K562 (cell line): ENCODE measurements at regions not wholly inside any gene's neighbourhood (a gene's known extent, or its start where the extent isn't known, plus 50 kb on each side); places are given as distances from the start of the nearest gene placed in this dataset.

Experiments used
- ATAC-seq: fragments of 200-7000 bp; cut with Tn5 transposase; 3 replicates; pipeline ENCODE4 v1.9.1; 2020; ENCODE audit warnings: moderate library complexity
- BruUV-seq: library from RNA; stranded (reverse); fragments of 400-500 nt; replicated peaks from 2 replicates; lab custom pipeline; 2021; lab: Mats Ljungman, UMichigan
- CTCF ChIA-PET: fragments of 300-600 bp; formaldehyde crosslinking; extraction: SDS; loops from one replicate; lab custom pipeline; 2021; ENCODE audit warnings: low intra/inter-chr PET ratio; lab: Yijun Ruan, JAX
- POLR2A ChIA-PET: fragments of 300-600, 350-650 bp; sonication (Branson Sonifier 250); formaldehyde crosslinking; extraction: SDS; loops from one replicate; lab custom pipeline; 2021; ENCODE audit warnings: antibody characterized with exemption, inconsistent platforms; lab: Yijun Ruan, JAX
- DNase-seq, 4 experiments: peaks; one replicate each; pipeline versions ENCODE4 v3.0.0 to v3.0.0-alpha.2; 2011 to 2018; ENCODE audit warnings: low spot score in 3 of 4, mixed read lengths in 3 of 4; ENCODE audit errors: extremely low read depth in 1 of 4
- FAIRE-seq: peaks from 2 replicates; lab custom pipeline; 2011; peaks lifted over from hg19 to GRCh38; lab: Jason Lieb, UNC
- H2AFZ ChIP-seq: 2 replicates; pipeline ENCODE4 v1.6.0; 2011; ENCODE audit warnings: low read depth, low read length, control low read depth, inconsistent platforms
- H3K27ac ChIP-seq: fragments of 200-600 bp; 3 replicates; pipeline ENCODE4 v1.8.0; 2011; ENCODE audit warnings: low read depth, mild to moderate bottlenecking, control low read depth, inconsistent platforms, low read length, moderate library complexity, mixed read lengths; ENCODE audit errors: extremely low read depth
- H3K27me3 ChIP-seq, 2 experiments: fragments of 300-600 bp in 1 of 2; 2 replicates in 1 of 2; 3 replicates in 1 of 2; pipeline versions ENCODE4 v1.6.0 to v1.8.0; 2011; ENCODE audit warnings: inconsistent platforms in 2 of 2, low read length in 2 of 2, mild to moderate bottlenecking in 1 of 2, mixed read lengths in 1 of 2, moderate library complexity in 1 of 2; ENCODE audit not compliant: control insufficient read depth in 2 of 2, insufficient read depth in 2 of 2
- H3K36me3 ChIP-seq: fragments of 300-600 bp; 3 replicates; pipeline ENCODE4 v1.8.0; 2011; ENCODE audit warnings: mild to moderate bottlenecking, low read length, inconsistent platforms; ENCODE audit not compliant: control insufficient read depth, insufficient read depth
- H3K4me1 ChIP-seq, 2 experiments: fragments of 200-600 bp in 1 of 2; replicated peaks in 1 of 2; 2 replicates in 1 of 2; 3 replicates in 1 of 2; pipeline versions ENCODE4 v1.5.1 to v1.8.0; 2011; ENCODE audit warnings: inconsistent platforms in 2 of 2, low read length in 2 of 2, mild to moderate bottlenecking in 1 of 2, mixed read lengths in 1 of 2, moderate library complexity in 1 of 2; ENCODE audit not compliant: control insufficient read depth in 2 of 2, insufficient read depth in 2 of 2
- H3K4me2 ChIP-seq: 2 replicates; pipeline ENCODE4 v1.6.1; 2011; ENCODE audit warnings: low read length, control low read depth, inconsistent platforms, mixed read lengths; ENCODE audit not compliant: insufficient read depth
- H3K4me3 ChIP-seq: fragments of 200-600 bp; sonication (generic), shearing (Covaris generic); 2 replicates; pipeline ENCODE4 v1.5.1; 2016; ENCODE audit warnings: control low read depth, inconsistent platforms
- H3K79me2 ChIP-seq: fragments of 200-600 bp; 3 replicates; pipeline ENCODE4 v1.8.0; 2011; ENCODE audit warnings: low read length, inconsistent platforms; ENCODE audit not compliant: control insufficient read depth, insufficient read depth
- H3K9ac ChIP-seq, 2 experiments: 2 replicates each; pipeline versions ENCODE4 v1.6.0 to v1.6.1; 2011; ENCODE audit warnings: low read depth in 2 of 2, low read length in 2 of 2, control low read depth in 1 of 2, inconsistent platforms in 1 of 2, mild to moderate bottlenecking in 1 of 2, mixed read lengths in 1 of 2; ENCODE audit not compliant: insufficient read depth in 1 of 2
- H3K9me1 ChIP-seq: one replicate; pipeline ENCODE4 v1.6.0; 2011; ENCODE audit warnings: inconsistent platforms, mild to moderate bottlenecking, low read length, moderate library complexity; ENCODE audit not compliant: control insufficient read depth, insufficient read depth
- H3K9me3 ChIP-seq: replicated peaks from 2 replicates; pipeline ENCODE4 v1.5.1; 2011; ENCODE audit warnings: low read depth, low read length, inconsistent platforms; ENCODE audit not compliant: control insufficient read depth, insufficient read depth
- H4K20me1 ChIP-seq: replicated peaks from 2 replicates; pipeline ENCODE4 v1.6.1; 2011; ENCODE audit warnings: low read length, inconsistent platforms, mixed read lengths; ENCODE audit not compliant: control insufficient read depth, insufficient read depth
- DEAF1 ChIP-seq: fragments of 450-650 bp; formaldehyde crosslinking; IDR thresholded peaks from 2 replicates; pipeline ENCODE4 v1.4.0; 2020; ENCODE audit warnings: mild to moderate bottlenecking, moderate library complexity
- ELF1 ChIP-seq: fragments of 200-800 bp; sonication (Bioruptor generic); IDR thresholded peaks from 2 replicates; pipeline ENCODE4 v1.6.1; 2016; ENCODE audit warnings: missing genetic modification characterization, missing compliant biosample characterization
- ILF3 ChIP-seq: fragments of 450-650 bp; IDR thresholded peaks from 2 replicates; pipeline ENCODE4 v1.6.1; 2018; ENCODE audit warnings: antibody characterized with exemption, mild to moderate bottlenecking, moderate library complexity, borderline replicate concordance
- ZFX ChIP-seq: sonication (generic); formaldehyde crosslinking; IDR thresholded peaks from 2 replicates; pipeline ENCODE4 v1.8.0; 2022; ENCODE audit warnings: mild to moderate bottlenecking, missing genetic modification reagents, moderate library complexity
- ZNF280B ChIP-seq: fragments of 250-450 bp; sonication (Bioruptor Pico); IDR thresholded peaks from 2 replicates; pipeline ENCODE4 v1.5.1; 2021; ENCODE audit warnings: mild to moderate bottlenecking
- ZNF316 ChIP-seq: fragments of 450-650 bp; IDR thresholded peaks from 2 replicates; pipeline ENCODE4 v1.6.1; 2016
- ZNF785 ChIP-seq: fragments of 250-450 bp; sonication (Bioruptor Pico); IDR thresholded peaks from 2 replicates; pipeline ENCODE4 v1.4.0; 2020; ENCODE audit warnings: mild to moderate bottlenecking
- WGBS: fragments of 100-300 bp; shearing (Covaris generic); methylation state at CpG from one replicate; pipeline ENCODE4 v1.1.6; 2016; ENCODE audit warnings: low coverage, mixed read lengths; ENCODE audit not compliant: insufficient coverage; ENCODE audit errors: missing lambda C conversion rate; 5-methylcytosine and 5-hydroxymethylcytosine counted together
- in situ Hi-C: fragments of 300-500 bp; cut with MboI; formaldehyde crosslinking; loops from 4 replicates; pipeline ENCODE4 v1.15.0; 2018; ENCODE audit warnings: inconsistent platforms, mixed read lengths
- intact Hi-C: fragments of 100-400 bp; cut with micrococcal nuclease; formaldehyde crosslinking; loops from 2 replicates; pipeline ENCODE4 v1.14.2; 2022

GRCh38 chrX:79440336-79440735 lies 73.2 kb upstream of the ITM2A start:
- intact Hi-C loops (no loop called here), in situ Hi-C loops (no loop called here)
- H3K9me1 ChIP-seq = no peaks in the 10 kb centered on the region
- H3K9ac ChIP-seq = no peak overlapping the region
- H3K4me2 ChIP-seq = no peak overlapping the region
- DNase-seq (no peak), ATAC-seq (no peak), FAIRE-seq (no peak)
- no peaks in the 10 kb centered on the region for H3K27me3 ChIP-seq
- no peaks in the 10 kb centered on the region for H3K4me1 ChIP-seq
- no peak overlapping the region for H2AFZ ChIP-seq
- no peaks in the 10 kb centered on the region for H3K36me3 ChIP-seq
- no peaks in the 10 kb centered on the region for H3K79me2 ChIP-seq
- WGBS = 0% methylated on average over 5 of the region's 5 CpGs
- H3K9me3 ChIP-seq = no peaks in the 10 kb centered on the region
- no TSS peak for BruUV-seq
- no peak overlapping the region for H3K27ac ChIP-seq
- TF ChIP-seq ILF3 (no peak), ELF1 (no peak), ZNF316 (no peak), ZFX (CRISPR knock-in tag) (no peak), DEAF1 (CRISPR knock-in tag) (no peak), ZNF785 (no peak), ZNF280B (CRISPR knock-in tag) (no peak)
- H4K20me1 ChIP-seq = no peaks in the 10 kb centered on the region
- ChIA-PET CTCF (no interaction called here), POLR2A (no interaction called here)
- no peak overlapping the region for H3K4me3 ChIP-seq
